ENCODE measurements at regions not wholly inside any gene's neighbourhood (a gene's known extent, or its start where the extent isn't known, plus 50 kb on each side); places are given as distances from the start of the nearest gene placed in this dataset.

DNA sequence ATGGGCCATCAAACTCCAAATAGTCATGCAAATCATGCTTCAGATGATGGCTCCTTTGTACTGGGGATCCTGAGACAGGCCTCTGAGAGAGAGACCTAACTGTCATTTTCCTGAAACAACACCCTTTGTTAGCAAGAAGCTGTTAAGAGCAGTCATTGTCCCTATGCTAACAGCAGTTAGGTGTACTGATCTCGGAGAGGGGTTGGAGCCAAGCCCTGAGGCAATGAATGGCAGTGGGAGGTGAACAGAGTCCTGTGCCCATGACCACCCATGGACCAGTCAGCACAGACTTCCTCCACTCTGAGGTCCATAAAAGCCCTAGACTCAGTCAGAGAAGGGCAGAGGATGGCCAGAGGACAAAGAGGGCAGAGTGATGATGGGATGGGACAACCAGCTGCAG, 747.6 kb upstream of the LRFN5 start:
- Histone ChIP-seq H3K9ac (ENCODE audit: insufficient read depth, low read depth, low read length) (no peak overlapping the region), H3K9me3 (ENCODE audit: low read length) (peaks cover 100% of the 10 kb centered on the region), H3K4me1 (ENCODE audit: insufficient read depth, low read length) (no peaks in the 10 kb centered on the region), H3K27me3 (ENCODE audit: control insufficient read depth in 1 of 2, insufficient read depth in 2 of 2, low read length in 2 of 2) (no peaks in the 10 kb centered on the region), H3K36me3 (replicated peaks in 1 of 2; ENCODE audit: control insufficient read depth in 1 of 2, insufficient read depth in 2 of 2, low read length in 2 of 2) (no peaks in the 10 kb centered on the region), H3K79me2 (ENCODE audit: insufficient read depth, low read length) (no peaks in the 10 kb centered on the region), H3K4me3 (replicated peaks in 1 of 3; ENCODE audit: insufficient read depth in 1 of 3, low read depth in 2 of 3, low read length in 3 of 3) (no peak overlapping the region), H4K20me1 (ENCODE audit: insufficient read depth, low read length) (no peaks in the 10 kb centered on the region), H3K4me2 (ENCODE audit: low read depth, low read length) (no peak overlapping the region), H3K27ac (ENCODE audit: extremely low read length, insufficient read depth, low read length) (no peak overlapping the region), H2AFZ (ENCODE audit: low read length) (no peak overlapping the region)
- ChIA-PET CTCF (ENCODE audit: low intra/inter-chr PET ratio, low total read pairs) (no interaction called here), POLR2A (no interaction called here)
- FAIRE-seq (no peak), DNase-seq (ENCODE audit: low spot score) (no peak), ATAC-seq (no peak)
- 0% methylated on average over 1 of the region's 1 CpG for WGBS (ENCODE audit: low lambda C conversion rate)
- intact Hi-C loops (cut with micrococcal nuclease; ENCODE audit: unreplicated experiment): no loop called here
- BruUV-seq (replicated peaks): no TSS peak
- in situ Hi-C loops (cut with HindIII; ENCODE audit: extremely low pct_ligation_motif_present, low pct_unique_long_range_greater_than_20kb): no loop called here
- no peak for TF ChIP-seq HHEX (CRISPR knock-in tag; IDR thresholded peaks at IDR 0.05)
- TF ChIP-seq RBM22 (optimal IDR thresholded peaks at IDR 0.05; ENCODE audit: low read length): no peak
- TF ChIP-seq ZMYM2 (CRISPR knock-in tag; IDR thresholded peaks at IDR 0.05): no peak
- no peak for TF ChIP-seq ZNF616 (CRISPR knock-in tag; IDR thresholded peaks at IDR 0.05; ENCODE audit: low read depth)
- TF ChIP-seq, protein P1, sequence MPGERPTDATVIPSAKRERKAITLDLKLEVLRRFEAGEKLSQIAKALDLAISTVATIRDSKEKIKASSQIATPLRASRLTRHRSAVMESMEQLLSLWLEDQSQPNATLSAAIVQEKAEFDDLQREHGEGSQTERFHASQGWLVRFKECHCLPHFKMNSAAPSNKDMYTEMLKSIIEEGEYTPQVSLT (CRISPR knock-in tag; IDR thresholded peaks at IDR 0.05; ENCODE audit: borderline replicate concordance, low read depth): no peak
- no peak for TF ChIP-seq HNRNPK (IDR thresholded peaks at IDR 0.05; ENCODE audit: low read depth, low read length, poor library complexity, severe bottlenecking)
- no peak for TF ChIP-seq ZNF260 (CRISPR knock-in tag; IDR thresholded peaks at IDR 0.05; ENCODE audit: borderline replicate concordance, low read depth)
- TF ChIP-seq GZF1 (CRISPR knock-in tag; IDR thresholded peaks at IDR 0.05): no peak
- TF ChIP-seq ZNF672 (CRISPR knock-in tag; IDR thresholded peaks at IDR 0.05): no peak
- no peak for TF ChIP-seq REXO4 (CRISPR knock-in tag; IDR thresholded peaks at IDR 0.05; ENCODE audit: borderline replicate concordance)
- TF ChIP-seq, protein P2, sequence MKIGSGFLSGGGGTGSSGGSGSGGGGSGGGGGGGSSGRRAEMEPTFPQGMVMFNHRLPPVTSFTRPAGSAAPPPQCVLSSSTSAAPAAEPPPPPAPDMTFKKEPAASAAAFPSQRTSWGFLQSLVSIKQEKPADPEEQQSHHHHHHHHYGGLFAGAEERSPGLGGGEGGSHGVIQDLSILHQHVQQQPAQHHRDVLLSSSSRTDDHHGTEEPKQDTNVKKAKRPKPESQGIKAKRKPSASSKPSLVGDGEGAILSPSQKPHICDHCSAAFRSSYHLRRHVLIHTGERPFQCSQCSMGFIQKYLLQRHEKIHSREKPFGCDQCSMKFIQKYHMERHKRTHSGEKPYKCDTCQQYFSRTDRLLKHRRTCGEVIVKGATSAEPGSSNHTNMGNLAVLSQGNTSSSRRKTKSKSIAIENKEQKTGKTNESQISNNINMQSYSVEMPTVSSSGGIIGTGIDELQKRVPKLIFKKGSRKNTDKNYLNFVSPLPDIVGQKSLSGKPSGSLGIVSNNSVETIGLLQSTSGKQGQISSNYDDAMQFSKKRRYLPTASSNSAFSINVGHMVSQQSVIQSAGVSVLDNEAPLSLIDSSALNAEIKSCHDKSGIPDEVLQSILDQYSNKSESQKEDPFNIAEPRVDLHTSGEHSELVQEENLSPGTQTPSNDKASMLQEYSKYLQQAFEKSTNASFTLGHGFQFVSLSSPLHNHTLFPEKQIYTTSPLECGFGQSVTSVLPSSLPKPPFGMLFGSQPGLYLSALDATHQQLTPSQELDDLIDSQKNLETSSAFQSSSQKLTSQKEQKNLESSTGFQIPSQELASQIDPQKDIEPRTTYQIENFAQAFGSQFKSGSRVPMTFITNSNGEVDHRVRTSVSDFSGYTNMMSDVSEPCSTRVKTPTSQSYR (CRISPR knock-in tag; IDR thresholded peaks at IDR 0.05; ENCODE audit: borderline replicate concordance): no peak
- TF ChIP-seq ZNF776 (CRISPR knock-in tag; IDR thresholded peaks at IDR 0.05): no peak
- TF ChIP-seq ETV6 (CRISPR knock-in tag; conservative IDR thresholded peaks at IDR 0.05): no peak
- TF ChIP-seq HES4 (CRISPR knock-in tag; IDR thresholded peaks at IDR 0.05; ENCODE audit: borderline replicate concordance): no peak
- no peak for TF ChIP-seq POLR2AphosphoS5 (IDR thresholded peaks at IDR 0.05; ENCODE audit: low read depth, low read length)
- TF ChIP-seq, protein P3, sequence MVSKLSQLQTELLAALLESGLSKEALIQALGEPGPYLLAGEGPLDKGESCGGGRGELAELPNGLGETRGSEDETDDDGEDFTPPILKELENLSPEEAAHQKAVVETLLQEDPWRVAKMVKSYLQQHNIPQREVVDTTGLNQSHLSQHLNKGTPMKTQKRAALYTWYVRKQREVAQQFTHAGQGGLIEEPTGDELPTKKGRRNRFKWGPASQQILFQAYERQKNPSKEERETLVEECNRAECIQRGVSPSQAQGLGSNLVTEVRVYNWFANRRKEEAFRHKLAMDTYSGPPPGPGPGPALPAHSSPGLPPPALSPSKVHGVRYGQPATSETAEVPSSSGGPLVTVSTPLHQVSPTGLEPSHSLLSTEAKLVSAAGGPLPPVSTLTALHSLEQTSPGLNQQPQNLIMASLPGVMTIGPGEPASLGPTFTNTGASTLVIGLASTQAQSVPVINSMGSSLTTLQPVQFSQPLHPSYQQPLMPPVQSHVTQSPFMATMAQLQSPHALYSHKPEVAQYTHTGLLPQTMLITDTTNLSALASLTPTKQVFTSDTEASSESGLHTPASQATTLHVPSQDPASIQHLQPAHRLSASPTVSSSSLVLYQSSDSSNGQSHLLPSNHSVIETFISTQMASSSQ (IDR thresholded peaks at IDR 0.05; ENCODE audit: low read depth): no peak
- TF ChIP-seq, protein P3 (CRISPR knock-in tag; IDR thresholded peaks at IDR 0.05; ENCODE audit: borderline replicate concordance): no peak
- TF ChIP-seq GATAD2A (CRISPR knock-in tag; IDR thresholded peaks at IDR 0.05): no peak
- TF ChIP-seq ZNF629 (CRISPR knock-in tag; conservative IDR thresholded peaks at IDR 0.05): no peak
- no peak for TF ChIP-seq ZNF773 (CRISPR knock-in tag; IDR thresholded peaks at IDR 0.05; ENCODE audit: borderline replicate concordance)

All from HepG2 (cell line).